ENCODE measurements at regions not wholly inside any gene's neighbourhood (a gene's known extent, or its start where the extent isn't known, plus 50 kb on each side); places are given as distances from the start of the nearest gene placed in this dataset.

- TF ChIP-seq CTCF (IDR thresholded peaks at IDR 0.05), result no peak
- no peak for TF ChIP-seq POLR2A (IDR thresholded peaks at IDR 0.05)
Observed at GRCh38 chr4:180634306-180634705, 1608.9 kb upstream of the TENM3 start.

All from heart left ventricle (tissue), 13 donors.